GM10248 (cell line): ENCODE measurements at regions not wholly inside any gene's neighbourhood (a gene's known extent, or its start where the extent isn't known, plus 50 kb on each side); places are given as distances from the start of the nearest gene placed in this dataset.

Experiments
- CTCF ChIA-PET: fragments of 300-600 bp; sonication (Branson Sonifier 250); formaldehyde crosslinking; extraction: SDS; loops from one replicate; lab custom pipeline; 2021; ENCODE audit warnings: antibody characterized with exemption; lab: Yijun Ruan, JAX
- POLR2A ChIA-PET: fragments of 350-650 bp; sonication (Branson Sonifier 250); formaldehyde crosslinking; extraction: SDS; loops from one replicate; lab custom pipeline; 2020; ENCODE audit warnings: antibody characterized with exemption; lab: Yijun Ruan, JAX
- DNase-seq: peaks from one replicate; pipeline ENCODE4 v3.0.0; 2012; ENCODE audit errors: extremely low spot score
- CTCF ChIP-seq: IDR thresholded peaks from 2 replicates; pipeline ENCODE4 v1.5.1; 2012; ENCODE audit warnings: mild to moderate bottlenecking, low read depth; ENCODE audit errors: extremely low read depth, missing control alignments, control extremely low read depth

GRCh38 chr9:84146893-84147710 is 166.5 kb downstream of the RMI1 start:
- TF ChIP-seq CTCF, result no peak
- POLR2A ChIA-PET, result no interaction called here
- DNase-seq, result no peak
- CTCF ChIA-PET, result interaction anchor here (0.9 to 3.3 kb wide), 6 partner anchors 8 to 131 kb away, joined by 3 to 15 read pairs (median 3); no protein-coding TSS in a partner anchor

GRCh38 chr9:84151236-84151635 is 170.6 kb downstream of the RMI1 start:
- DNase-seq, result no peak
- ChIA-PET CTCF (interaction anchor here (3.7 kb wide), 1 partner anchor 22 kb away, joined by 19 read pairs; no protein-coding TSS in a partner anchor), POLR2A (no interaction called here)
- TF ChIP-seq CTCF, result no peak

- DNase-seq, result no peak
- ChIA-PET POLR2A (no interaction called here), CTCF (interaction anchor here (3.7 kb wide), 1 partner anchor 22 kb away, joined by 19 read pairs; no protein-coding TSS in a partner anchor)
- no peak for TF ChIP-seq CTCF
Observed at GRCh38 chr9:84151640-84152039, 171.0 kb downstream of the RMI1 start.

GRCh38 chr9:84152204-84152603 is 171.6 kb downstream of the RMI1 start:
- no peak for DNase-seq
- CTCF ChIA-PET, result interaction anchor here (3.7 kb wide), 1 partner anchor 21 kb away, joined by 19 read pairs; no protein-coding TSS in a partner anchor
- no peak for TF ChIP-seq CTCF
- POLR2A ChIA-PET, result no interaction called here

GRCh38 chr9:84153885-84154284 is 173.3 kb downstream of the RMI1 start:
- ChIA-PET POLR2A (interaction anchor here (0.5 kb wide), 1 partner anchor 190 kb away, joined by 4 read pairs; no protein-coding TSS in a partner anchor), CTCF (interaction anchor here (1.3 to 1.7 kb wide), 2 partner anchors 19 to 30 kb away, joined by 5 read pairs; no protein-coding TSS in a partner anchor)
- DNase-seq, result no peak
- no peak for TF ChIP-seq CTCF

- CTCF ChIA-PET, result interaction anchor here (1.2 to 1.7 kb wide), 3 partner anchors 18 to 29 kb away, joined by 5 to 10 read pairs (median 5); no protein-coding TSS in a partner anchor
- POLR2A ChIA-PET, result no interaction called here
- no peak for TF ChIP-seq CTCF
- DNase-seq, result no peak
Observed at GRCh38 chr9:84154320-84154719, 173.7 kb downstream of the RMI1 start.
